ENCODE measurements at regions not wholly inside any gene's neighbourhood (a gene's known extent, or its start where the extent isn't known, plus 50 kb on each side); places are given as distances from the start of the nearest gene placed in this dataset.

GRCh38 chr11:23551706-23552105, 691.4 kb upstream of the CCDC179 start:
- TF ChIP-seq CTCF (IDR thresholded peaks at IDR 0.05): no peak
- TF ChIP-seq POLR2A (IDR thresholded peaks at IDR 0.05): no peak
